SK-N-SH (cell line): ENCODE measurements at regions not wholly inside any gene's neighbourhood (a gene's known extent, or its start where the extent isn't known, plus 50 kb on each side); places are given as distances from the start of the nearest gene placed in this dataset.

Experiments
- CTCF ChIP-seq: fragments of 200-600 bp; sonication (generic); IDR thresholded peaks from 2 replicates; pipeline ENCODE4 v1.6.1; 2017; ENCODE audit warnings: antibody characterized with exemption, mild to moderate bottlenecking, moderate library complexity
- EP300 ChIP-seq, 2 experiments: IDR thresholded peaks; 2 replicates each; pipeline versions ENCODE4 v1.4.0 to v1.6.1; 2012; ENCODE audit warnings: borderline replicate concordance in 1 of 2, low read depth in 1 of 2, low read length in 1 of 2
- GABPA ChIP-seq: IDR thresholded peaks from 2 replicates; pipeline ENCODE4 v1.4.0; 2012; ENCODE audit warnings: low read depth, mild to moderate bottlenecking
- MXI1 ChIP-seq: IDR thresholded peaks from 2 replicates; pipeline ENCODE4 v1.6.1; 2012; ENCODE audit warnings: mild to moderate bottlenecking, low read depth, low read length, improper control_type of control experiment
- POLR2AphosphoS5 ChIP-seq: IDR thresholded peaks from 2 replicates; pipeline ENCODE4 v1.6.1; 2012; ENCODE audit warnings: low read depth, low read length
- RAD21 ChIP-seq: IDR thresholded peaks from 2 replicates; pipeline ENCODE4 v1.6.1; 2012; ENCODE audit warnings: mild to moderate bottlenecking, low read length
- RCOR1 ChIP-seq: fragments of 150-350 bp; IDR thresholded peaks from 2 replicates; pipeline ENCODE4 v1.6.1; 2017; ENCODE audit warnings: antibody characterized with exemption, low read length
- USF1 ChIP-seq: IDR thresholded peaks from 2 replicates; pipeline ENCODE4 v1.4.0; 2012; ENCODE audit warnings: low read depth, borderline replicate concordance

GRCh38 chr18:10169064-10169562, 255.3 kb downstream of the VAPA start:
- TF ChIP-seq USF1 (no peak), POLR2AphosphoS5 (no peak), CTCF (no peak), EP300 (IDR thresholded peaks at IDR 0.05; ENCODE audit: borderline replicate concordance in 1 of 2, low read depth in 1 of 2, low read length in 1 of 2) (peak in 1 of 2 experiments; percentile 44; a peak in 1 of 4 replicates), RCOR1 (0 out of 2 replicates have a peak, but pooled peaks have one; percentile 15), RAD21 (no peak), MXI1 (no peak), GABPA (no peak)
